ENCODE measurements at regions not wholly inside any gene's neighbourhood (a gene's known extent, or its start where the extent isn't known, plus 50 kb on each side); places are given as distances from the start of the nearest gene placed in this dataset.
"Not testable (repeated sequence)": the region's sequence is repeated elsewhere in the genome, so short reads cannot be mapped to it uniquely, and the experiment has no call there.

GRCh38 chr4:59704616-59705015, 1495.5 kb upstream of the ADGRL3 start:
- no peak overlapping the region for H3K4me3 Mint-ChIP-seq (ENCODE audit: unreplicated experiment)
- H3K4me1 Mint-ChIP-seq (ENCODE audit: unreplicated experiment): no peaks in the 10 kb centered on the region
- no peak for TF ChIP-seq CTCF (IDR thresholded peaks at IDR 0.05)
- peaks cover 11% of the 10 kb centered on the region for H3K27me3 Mint-ChIP-seq (ENCODE audit: unreplicated experiment)
- H3K9me3 Mint-ChIP-seq (ENCODE audit: unreplicated experiment): no peaks in the 10 kb centered on the region
- no peak for DNase-seq (ENCODE audit: extremely low spot score, unreplicated experiment)
- H3K36me3 Mint-ChIP-seq (ENCODE audit: unreplicated experiment): no peaks in the 10 kb centered on the region
- no peak overlapping the region for H3K27ac Mint-ChIP-seq (ENCODE audit: unreplicated experiment)

- DNase-seq (ENCODE audit: extremely low spot score, unreplicated experiment): no peak
- Mint-ChIP-seq H3K4me3 (ENCODE audit: unreplicated experiment) (no peak overlapping the region), H3K9me3 (ENCODE audit: unreplicated experiment) (no peaks in the 10 kb centered on the region), H3K27me3 (ENCODE audit: unreplicated experiment) (no peaks in the 10 kb centered on the region), H3K36me3 (ENCODE audit: unreplicated experiment) (no peaks in the 10 kb centered on the region), H3K4me1 (ENCODE audit: unreplicated experiment) (no peaks in the 10 kb centered on the region), H3K27ac (ENCODE audit: unreplicated experiment) (no peak overlapping the region)
- no peak for TF ChIP-seq CTCF (IDR thresholded peaks at IDR 0.05)
Measured at GRCh38 chr4:59712470-59712869, 1487.7 kb upstream of the ADGRL3 start.

GRCh38 chr4:59724286-59724685, 1475.8 kb upstream of the ADGRL3 start:
- not testable (repeated sequence) for H3K27me3 Mint-ChIP-seq (ENCODE audit: unreplicated experiment); H3K27ac Mint-ChIP-seq (ENCODE audit: unreplicated experiment); H3K36me3 Mint-ChIP-seq (ENCODE audit: unreplicated experiment); H3K4me3 Mint-ChIP-seq (ENCODE audit: unreplicated experiment); H3K4me1 Mint-ChIP-seq (ENCODE audit: unreplicated experiment); DNase-seq (ENCODE audit: extremely low spot score, unreplicated experiment)
- peaks cover 22% of the 10 kb centered on the region for H3K9me3 Mint-ChIP-seq (ENCODE audit: unreplicated experiment)

GRCh38 chr4:59727745-59728144, 1472.4 kb upstream of the ADGRL3 start:
- Mint-ChIP-seq H3K36me3 (ENCODE audit: unreplicated experiment) (no peaks in the 10 kb centered on the region), H3K4me3 (ENCODE audit: unreplicated experiment) (no peak overlapping the region)

GRCh38 chr4:59728496-59728895, 1471.6 kb upstream of the ADGRL3 start:
- Mint-ChIP-seq H3K36me3 (ENCODE audit: unreplicated experiment) (no peaks in the 10 kb centered on the region), H3K27me3 (ENCODE audit: unreplicated experiment) (no peaks in the 10 kb centered on the region), H3K4me1 (ENCODE audit: unreplicated experiment) (no peaks in the 10 kb centered on the region), H3K4me3 (ENCODE audit: unreplicated experiment) (no peak overlapping the region), H3K9me3 (ENCODE audit: unreplicated experiment) (peaks cover 5% of the 10 kb centered on the region), H3K27ac (ENCODE audit: unreplicated experiment) (no peak overlapping the region)
- TF ChIP-seq CTCF (IDR thresholded peaks at IDR 0.05): no peak
- DNase-seq (ENCODE audit: extremely low spot score, unreplicated experiment): no peak

More at GRCh38 chr4:59727745-59728144, 1472.4 kb upstream of the ADGRL3 start:
- Mint-ChIP-seq H3K9me3 (ENCODE audit: unreplicated experiment) (peaks cover 9% of the 10 kb centered on the region), H3K27me3 (ENCODE audit: unreplicated experiment) (no peaks in the 10 kb centered on the region), H3K27ac (ENCODE audit: unreplicated experiment) (no peak overlapping the region), H3K4me1 (ENCODE audit: unreplicated experiment) (no peaks in the 10 kb centered on the region)
- no peak for DNase-seq (ENCODE audit: extremely low spot score, unreplicated experiment)
- no peak for TF ChIP-seq CTCF (IDR thresholded peaks at IDR 0.05)

GRCh38 chr4:59729321-59729720, 1470.8 kb upstream of the ADGRL3 start:
- Mint-ChIP-seq H3K27ac (ENCODE audit: unreplicated experiment) (no peak overlapping the region), H3K27me3 (ENCODE audit: unreplicated experiment) (no peaks in the 10 kb centered on the region), H3K4me1 (ENCODE audit: unreplicated experiment) (no peaks in the 10 kb centered on the region), H3K36me3 (ENCODE audit: unreplicated experiment) (no peaks in the 10 kb centered on the region), H3K9me3 (ENCODE audit: unreplicated experiment) (peaks cover 5% of the 10 kb centered on the region), H3K4me3 (ENCODE audit: unreplicated experiment) (no peak overlapping the region)
- no peak for TF ChIP-seq CTCF (IDR thresholded peaks at IDR 0.05)
- no peak for DNase-seq (ENCODE audit: extremely low spot score, unreplicated experiment)
